IMR-90 (cell line): ENCODE measurements at regions not wholly inside any gene's neighbourhood (a gene's known extent, or its start where the extent isn't known, plus 50 kb on each side); places are given as distances from the start of the nearest gene placed in this dataset.
"Not testable (repeated sequence)": the region's sequence is repeated elsewhere in the genome, so short reads cannot be mapped to it uniquely, and the experiment has no call there.

Source experiments
- ATAC-seq: fragments of 200-7000 bp; cut with Tn5 transposase; 2 replicates; pipeline ENCODE4 v1.9.1; 2020; ENCODE audit warnings: low read depth, mild to moderate bottlenecking, moderate library complexity
- BruUV-seq: library from RNA; stranded (reverse); fragments of 400-500 nt; replicated peaks from 2 replicates; lab custom pipeline; 2021; lab: Mats Ljungman, UMichigan
- CTCF ChIA-PET: fragments of 300-600 bp; formaldehyde crosslinking; extraction: SDS; loops from one replicate; lab custom pipeline; 2021; ENCODE audit warnings: antibody characterized with exemption; lab: Yijun Ruan, JAX
- POLR2A ChIA-PET: fragments of 300-600 bp; sonication (Branson Sonifier 250); formaldehyde crosslinking; loops from one replicate; lab custom pipeline; 2022; ENCODE audit warnings: antibody characterized with exemption; ENCODE audit not compliant: unreplicated experiment; lab: Charles Lee
- DNase-seq: peaks from one replicate; pipeline ENCODE4 v3.0.0; 2013
- H2AFZ ChIP-seq: replicated peaks from 2 replicates; pipeline ENCODE3; 2013; ENCODE audit warnings: low read length, mild to moderate bottlenecking; ENCODE audit not compliant: poor library complexity
- H2AK5ac ChIP-seq: 2 replicates; pipeline ENCODE4 v1.6.1; 2013; ENCODE audit warnings: low read depth, low read length, inconsistent platforms
- H2AK9ac ChIP-seq: replicated peaks from 2 replicates; pipeline ENCODE3; 2013; ENCODE audit warnings: mild to moderate bottlenecking, low read depth, low read length, moderate library complexity; ENCODE audit not compliant: poor library complexity
- H2BK120ac ChIP-seq: 2 replicates; pipeline ENCODE4 v1.6.1; 2013; ENCODE audit warnings: low read depth, low read length, inconsistent platforms
- H2BK15ac ChIP-seq: 3 replicates; pipeline ENCODE4 v1.6.1; 2013; ENCODE audit warnings: low read depth, low read length, inconsistent platforms
- H2BK20ac ChIP-seq: 2 replicates; pipeline ENCODE4 v1.6.1; 2013; ENCODE audit warnings: low read depth, mild to moderate bottlenecking, inconsistent platforms, low read length, moderate library complexity
- H2BK5ac ChIP-seq: 2 replicates; pipeline ENCODE4 v1.6.1; 2013; ENCODE audit warnings: mild to moderate bottlenecking, low read depth, low read length, inconsistent platforms; ENCODE audit not compliant: poor library complexity, severe bottlenecking
- H3K14ac ChIP-seq: replicated peaks from 2 replicates; pipeline ENCODE4 v1.6.1; 2013; ENCODE audit warnings: low read depth, low read length, inconsistent platforms
- H3K18ac ChIP-seq: 2 replicates; pipeline ENCODE4 v1.6.1; 2013; ENCODE audit warnings: low read depth, low read length, control low read depth
- H3K23ac ChIP-seq: 2 replicates; pipeline ENCODE4 v1.6.1; 2013; ENCODE audit warnings: low read depth, low read length, inconsistent platforms
- H3K27ac ChIP-seq: 2 replicates; pipeline ENCODE4 v1.5.1; 2013; ENCODE audit warnings: mild to moderate bottlenecking, control low read depth, low read length; ENCODE audit not compliant: insufficient read depth
- H3K27me3 ChIP-seq: 2 replicates; pipeline ENCODE4 v1.6.1; 2013; ENCODE audit warnings: low read length; ENCODE audit not compliant: control insufficient read depth, insufficient read depth
- H3K36me3 ChIP-seq: 2 replicates; pipeline ENCODE4 v1.6.1; 2013; ENCODE audit warnings: low read length, mixed read lengths; ENCODE audit not compliant: control insufficient read depth, insufficient read depth
- H3K4ac ChIP-seq: 2 replicates; pipeline ENCODE4 v1.6.1; 2013; ENCODE audit warnings: low read depth, low read length, inconsistent platforms
- H3K4me1 ChIP-seq: 2 replicates; pipeline ENCODE4 v1.6.1; 2013; ENCODE audit warnings: low read length, mixed read lengths; ENCODE audit not compliant: control insufficient read depth, insufficient read depth
- H3K4me2 ChIP-seq: 2 replicates; pipeline ENCODE4 v1.6.1; 2013; ENCODE audit warnings: low read depth, mild to moderate bottlenecking, control low read depth, low read length, moderate library complexity
- H3K4me3 ChIP-seq: 2 replicates; pipeline ENCODE4 v1.5.1; 2013; ENCODE audit warnings: low read depth, mild to moderate bottlenecking, control low read depth, low read length, moderate library complexity; ENCODE audit not compliant: insufficient read depth
- H3K56ac ChIP-seq: 2 replicates; pipeline ENCODE4 v1.6.1; 2013; ENCODE audit warnings: low read length, inconsistent platforms; ENCODE audit not compliant: insufficient read depth; ENCODE audit errors: extremely low read depth
- H3K79me1 ChIP-seq, 2 experiments: 2 replicates each; pipeline ENCODE4 v1.6.1; 2013; ENCODE audit warnings: low read length in 2 of 2, inconsistent platforms in 1 of 2, low read depth in 1 of 2
- H3K9ac ChIP-seq: 2 replicates; pipeline ENCODE4 v1.6.1; 2013; ENCODE audit warnings: low read depth, low read length, control low read depth
- H3K9me1 ChIP-seq: 2 replicates; pipeline ENCODE4 v1.6.1; 2013; ENCODE audit warnings: low read length, inconsistent platforms; ENCODE audit not compliant: insufficient read depth
- H3K9me3 ChIP-seq: 2 replicates; pipeline ENCODE4 v1.6.1; 2013; ENCODE audit warnings: low read length; ENCODE audit not compliant: control insufficient read depth, insufficient read depth
- H4K20me1 ChIP-seq: 2 replicates; pipeline ENCODE4 v1.6.1; 2013; ENCODE audit warnings: low read length, inconsistent platforms; ENCODE audit not compliant: insufficient read depth
- H4K5ac ChIP-seq: 2 replicates; pipeline ENCODE4 v1.6.1; 2013; ENCODE audit warnings: mild to moderate bottlenecking, low read depth, low read length, control low read depth
- H4K8ac ChIP-seq, 2 experiments: 2 replicates each; pipeline ENCODE4 v1.6.1; 2013; ENCODE audit warnings: low read depth in 2 of 2, low read length in 2 of 2, control low read depth in 1 of 2, inconsistent platforms in 1 of 2
- H4K91ac ChIP-seq: 2 replicates; pipeline ENCODE4 v1.6.1; 2013; ENCODE audit warnings: low read depth, low read length, inconsistent platforms; ENCODE audit not compliant: insufficient read depth
- WGBS, 2 experiments: methylation state at CpG; one replicate each; pipeline versions ENCODE4 v1.1.5 to v1.1.7; 2013; ENCODE audit warnings: missing lambda C conversion rate in 2 of 2; ENCODE audit not compliant: insufficient read length in 1 of 2; ENCODE audit errors: extremely low coverage in 2 of 2; 5-methylcytosine and 5-hydroxymethylcytosine counted together
- dilution Hi-C: fragments of 300-500 bp; cut with HindIII; formaldehyde crosslinking; loops from one replicate; pipeline ENCODE4 v1.14.3; 2018; ENCODE audit warnings: low sequenced_read_pairs; ENCODE audit not compliant: unreplicated experiment
- in situ Hi-C: fragments of 300-500 bp; cut with MboI; formaldehyde crosslinking; loops from 3 replicates; pipeline ENCODE4 v1.14.3; 2019; ENCODE audit warnings: low sequenced_read_pairs, inconsistent platforms, mixed read lengths
- intact Hi-C: fragments of 100-400 bp; cut with micrococcal nuclease; formaldehyde crosslinking; loops from 2 replicates; pipeline ENCODE4 v1.10.0; 2022

DNA sequence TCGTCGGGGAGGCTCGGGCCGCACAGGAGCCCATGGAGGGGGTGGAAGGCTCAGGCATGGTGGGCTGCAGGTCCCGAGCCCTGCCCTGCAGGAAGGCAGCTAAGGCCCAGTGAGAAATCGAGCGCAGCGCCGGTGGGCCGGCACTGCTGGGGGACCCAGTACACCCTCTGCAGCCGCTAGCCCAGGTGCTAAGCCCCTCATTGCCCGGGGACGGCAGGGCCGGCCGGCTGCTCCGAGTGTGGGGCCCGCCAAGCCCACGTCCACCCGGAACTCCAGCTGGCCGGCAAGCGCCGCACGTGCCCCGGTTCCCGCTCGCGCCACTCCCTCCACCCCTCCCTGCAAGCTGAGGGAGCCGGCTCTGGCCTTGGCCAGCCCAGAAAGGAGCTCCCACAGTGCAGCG lies 395.6 kb upstream of the MGMT start:
- POLR2A ChIA-PET, H3K14ac ChIP-seq, H4K20me1 ChIP-seq, H3K9me1 ChIP-seq, H2BK15ac ChIP-seq, H2BK20ac ChIP-seq, H4K8ac ChIP-seq, H4K5ac ChIP-seq, H3K9ac ChIP-seq, CTCF ChIA-PET, in situ Hi-C loops, H3K23ac ChIP-seq, H2AK9ac ChIP-seq, dilution Hi-C loops, H2BK120ac ChIP-seq, H3K9me3 ChIP-seq, H3K56ac ChIP-seq, H3K18ac ChIP-seq, H3K27me3 ChIP-seq, H3K79me1 ChIP-seq, ATAC-seq, H3K36me3 ChIP-seq, H2BK5ac ChIP-seq, H2AFZ ChIP-seq, H3K4me1 ChIP-seq, H3K4me3 ChIP-seq, H3K27ac ChIP-seq, intact Hi-C loops, BruUV-seq, H2AK5ac ChIP-seq, H3K4me2 ChIP-seq, H4K91ac ChIP-seq, DNase-seq, H3K4ac ChIP-seq: not testable (repeated sequence)
- WGBS, 2 experiments = 83% methylated on average over 6 of the region's 29 CpGs; no CpG with 5 or more reads in 1 of the 2 experiments
